Caco-2 (cell line): ENCODE measurements at regions not wholly inside any gene's neighbourhood (a gene's known extent, or its start where the extent isn't known, plus 50 kb on each side); places are given as distances from the start of the nearest gene placed in this dataset.
"Not testable (repeated sequence)": the region's sequence is repeated elsewhere in the genome, so short reads cannot be mapped to it uniquely, and the experiment has no call there.

ENCODE experiments used
- BruUV-seq: library from RNA; stranded (reverse); fragments of 400-500 nt; replicated peaks from 2 replicates; lab custom pipeline; 2021; lab: Mats Ljungman, UMichigan
- CTCF ChIA-PET: fragments of 300-600 bp; sonication (Branson Sonifier 250); formaldehyde crosslinking; loops from one replicate; lab custom pipeline; 2022; ENCODE audit warnings: antibody characterized with exemption; lab: Charles Lee
- POLR2A ChIA-PET: fragments of 300-600 bp; sonication (Branson Sonifier 250); formaldehyde crosslinking; loops from one replicate; lab custom pipeline; 2022; ENCODE audit warnings: antibody characterized with exemption; lab: Charles Lee
- DNase-seq, 2 experiments: peaks; one replicate each; pipeline versions ENCODE4 v3.0.0 to v3.0.0-alpha.2; 2020 to 2022
- H3K27me3 ChIP-seq: replicated peaks from 2 replicates; pipeline ENCODE4 v1.6.0; 2011; ENCODE audit warnings: low read length; ENCODE audit not compliant: control insufficient read depth, insufficient read depth
- H3K36me3 ChIP-seq: 2 replicates; pipeline ENCODE4 v1.5.1; 2011; ENCODE audit warnings: low read length; ENCODE audit not compliant: control insufficient read depth, insufficient read depth
- H3K4me1 ChIP-seq: fragments of 250-450 bp; sonication (Bioruptor Pico); 2 replicates; pipeline ENCODE4 v1.5.1; 2020; ENCODE audit warnings: mild to moderate bottlenecking
- H3K4me3 ChIP-seq: 2 replicates; pipeline ENCODE4 v1.5.1; 2011; ENCODE audit warnings: low read depth, mild to moderate bottlenecking, control low read depth, low read length
- H3K9me3 ChIP-seq: fragments of 250-450 bp; sonication (Bioruptor Pico); 2 replicates; pipeline ENCODE4 v1.5.1; 2020; ENCODE audit warnings: mild to moderate bottlenecking, moderate library complexity
- H3K27ac Mint-ChIP-seq: one replicate; pipeline ENCODE4 v1.8.0; 2022; ENCODE audit warnings: mixed read lengths; ENCODE audit not compliant: unreplicated experiment
- H3K27me3 Mint-ChIP-seq: one replicate; pipeline ENCODE4 v1.8.0; 2022; ENCODE audit warnings: mixed read lengths; ENCODE audit not compliant: insufficient read depth, unreplicated experiment
- H3K36me3 Mint-ChIP-seq: one replicate; pipeline ENCODE4 v1.8.0; 2022; ENCODE audit warnings: mild to moderate bottlenecking, mixed read lengths; ENCODE audit not compliant: insufficient read depth, unreplicated experiment
- H3K4me1 Mint-ChIP-seq: one replicate; pipeline ENCODE4 v1.8.0; 2022; ENCODE audit warnings: low read depth, mixed read lengths; ENCODE audit not compliant: unreplicated experiment
- H3K4me3 Mint-ChIP-seq: one replicate; pipeline ENCODE4 v1.8.0; 2022; ENCODE audit warnings: mild to moderate bottlenecking, moderate library complexity, mixed read lengths; ENCODE audit not compliant: unreplicated experiment
- H3K9me3 Mint-ChIP-seq: one replicate; pipeline ENCODE4 v1.8.0; 2022; ENCODE audit warnings: mixed read lengths; ENCODE audit not compliant: unreplicated experiment
- intact Hi-C: fragments of 100-400 bp; cut with micrococcal nuclease; formaldehyde crosslinking; loops from one replicate; pipeline ENCODE4 v1.10.0; 2022; ENCODE audit not compliant: unreplicated experiment
- TF ChIP-seq, protein P1 (sequence below), 2 experiments: fragments of 200-600 bp in 1 of 2; IDR thresholded peaks; 1 replicate in 1 of 2; 2 replicates in 1 of 2; pipeline versions ENCODE4 v1.5.1 to v1.8.0; 2011 to 2022; ENCODE audit warnings: antibody characterized with exemption in 1 of 2, control low read depth in 1 of 2, inconsistent platforms in 1 of 2, low read depth in 1 of 2, low read length in 1 of 2, mild to moderate bottlenecking in 1 of 2, moderate library complexity in 1 of 2; ENCODE audit not compliant: insufficient read depth in 1 of 2, severe bottlenecking in 1 of 2, unreplicated experiment in 1 of 2

DNA sequence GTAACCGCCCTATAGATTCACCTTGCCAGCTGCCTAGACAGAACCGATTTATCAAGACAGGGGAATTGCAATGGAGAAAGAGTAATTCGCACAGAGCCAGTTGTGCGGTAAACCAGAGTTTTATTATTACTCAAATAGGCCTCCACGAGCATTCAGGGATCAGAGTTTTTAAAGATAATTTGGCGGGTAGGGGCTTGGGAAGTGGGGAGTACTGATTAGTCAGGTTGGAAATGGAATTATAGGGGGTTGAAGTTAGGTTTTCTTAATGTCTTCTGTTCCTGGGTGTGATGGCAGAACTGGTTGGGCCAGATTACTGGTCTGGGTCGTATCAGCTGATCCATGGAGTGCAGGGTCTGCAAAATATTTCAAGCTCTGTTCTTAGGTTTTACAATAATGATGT is 756.9 kb upstream of the ADGRB3 start:
- H3K27me3 ChIP-seq, DNase-seq, BruUV-seq, H3K27ac Mint-ChIP-seq, H3K9me3 Mint-ChIP-seq, H3K4me3 Mint-ChIP-seq, H3K36me3 ChIP-seq, H3K4me3 ChIP-seq, POLR2A ChIA-PET, intact Hi-C loops, H3K27me3 Mint-ChIP-seq, H3K36me3 Mint-ChIP-seq, H3K4me1 ChIP-seq, CTCF ChIA-PET, H3K4me1 Mint-ChIP-seq, H3K9me3 ChIP-seq: not testable (repeated sequence)

DNA sequence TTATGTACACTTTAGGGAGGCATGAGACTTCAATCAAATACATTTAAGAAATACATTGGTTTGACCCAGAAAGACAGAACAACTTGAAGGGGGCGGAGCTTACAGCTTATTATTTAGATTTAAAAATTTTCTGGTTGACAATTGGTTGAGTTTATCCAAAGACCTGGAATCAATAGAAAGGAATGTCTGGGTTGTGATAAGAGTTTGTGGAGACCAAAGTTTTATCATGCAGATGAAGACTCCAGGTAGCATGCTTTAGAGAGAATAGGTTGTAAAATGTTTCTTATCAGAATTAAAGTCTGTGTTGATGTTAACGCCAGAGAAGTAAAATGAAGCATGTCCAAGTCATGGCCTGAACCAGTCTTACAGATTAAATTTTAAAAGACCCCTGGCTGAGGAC is 757.8 kb upstream of the ADGRB3 start:
- Histone ChIP-seq H3K9me3 (no peaks in the 10 kb centered on the region), H3K4me1 (no peaks in the 10 kb centered on the region), H3K36me3 (no peaks in the 10 kb centered on the region), H3K27me3 (no peaks in the 10 kb centered on the region), H3K4me3 (no peak overlapping the region)
- no peak overlapping the region for H3K27ac Mint-ChIP-seq
- peaks cover 6% of the 10 kb centered on the region for H3K9me3 Mint-ChIP-seq
- POLR2A ChIA-PET: no interaction called here
- no peaks in the 10 kb centered on the region for H3K4me1 Mint-ChIP-seq
- no peak overlapping the region for H3K4me3 Mint-ChIP-seq
- H3K36me3 Mint-ChIP-seq: no peaks in the 10 kb centered on the region
- CTCF ChIA-PET: no interaction called here
- H3K27me3 Mint-ChIP-seq: no peaks in the 10 kb centered on the region
- intact Hi-C loops: no loop called here
- DNase-seq: no peak
- TF ChIP-seq, protein P1, sequence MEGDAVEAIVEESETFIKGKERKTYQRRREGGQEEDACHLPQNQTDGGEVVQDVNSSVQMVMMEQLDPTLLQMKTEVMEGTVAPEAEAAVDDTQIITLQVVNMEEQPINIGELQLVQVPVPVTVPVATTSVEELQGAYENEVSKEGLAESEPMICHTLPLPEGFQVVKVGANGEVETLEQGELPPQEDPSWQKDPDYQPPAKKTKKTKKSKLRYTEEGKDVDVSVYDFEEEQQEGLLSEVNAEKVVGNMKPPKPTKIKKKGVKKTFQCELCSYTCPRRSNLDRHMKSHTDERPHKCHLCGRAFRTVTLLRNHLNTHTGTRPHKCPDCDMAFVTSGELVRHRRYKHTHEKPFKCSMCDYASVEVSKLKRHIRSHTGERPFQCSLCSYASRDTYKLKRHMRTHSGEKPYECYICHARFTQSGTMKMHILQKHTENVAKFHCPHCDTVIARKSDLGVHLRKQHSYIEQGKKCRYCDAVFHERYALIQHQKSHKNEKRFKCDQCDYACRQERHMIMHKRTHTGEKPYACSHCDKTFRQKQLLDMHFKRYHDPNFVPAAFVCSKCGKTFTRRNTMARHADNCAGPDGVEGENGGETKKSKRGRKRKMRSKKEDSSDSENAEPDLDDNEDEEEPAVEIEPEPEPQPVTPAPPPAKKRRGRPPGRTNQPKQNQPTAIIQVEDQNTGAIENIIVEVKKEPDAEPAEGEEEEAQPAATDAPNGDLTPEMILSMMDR (IDR thresholded peaks at IDR 0.05; ENCODE audit: insufficient read depth in 1 of 2, low read depth in 1 of 2, low read length in 1 of 2, severe bottlenecking in 1 of 2, unreplicated experiment in 1 of 2): no peak
- BruUV-seq: no TSS peak

- no peaks in the 10 kb centered on the region for H3K36me3 Mint-ChIP-seq
- CTCF ChIA-PET: no interaction called here
- H3K4me1 Mint-ChIP-seq: no peaks in the 10 kb centered on the region
- H3K27me3 ChIP-seq: no peaks in the 10 kb centered on the region
- H3K9me3 Mint-ChIP-seq: peaks cover 6% of the 10 kb centered on the region
- POLR2A ChIA-PET: no interaction called here
- intact Hi-C loops: no loop called here
- no peaks in the 10 kb centered on the region for H3K9me3 ChIP-seq
- TF ChIP-seq, protein P1 (IDR thresholded peaks at IDR 0.05; ENCODE audit: insufficient read depth in 1 of 2, low read depth in 1 of 2, low read length in 1 of 2, severe bottlenecking in 1 of 2, unreplicated experiment in 1 of 2): no peak
- H3K4me3 Mint-ChIP-seq: no peak overlapping the region
- BruUV-seq: no TSS peak
- H3K36me3 ChIP-seq: no peaks in the 10 kb centered on the region
- no peak overlapping the region for H3K27ac Mint-ChIP-seq
- no peaks in the 10 kb centered on the region for H3K27me3 Mint-ChIP-seq
- H3K4me3 ChIP-seq: no peak overlapping the region
- DNase-seq: no peak
- H3K4me1 ChIP-seq: no peaks in the 10 kb centered on the region
Measured at GRCh38 chr6:67875877-67876383, 759.2 kb upstream of the ADGRB3 start.

- Mint-ChIP-seq H3K9me3 (peaks cover 6% of the 10 kb centered on the region), H3K27ac (no peak overlapping the region), H3K4me1 (no peaks in the 10 kb centered on the region), H3K4me3 (no peak overlapping the region), H3K36me3 (no peaks in the 10 kb centered on the region), H3K27me3 (no peaks in the 10 kb centered on the region)
- TF ChIP-seq, protein P1 (IDR thresholded peaks at IDR 0.05; ENCODE audit: insufficient read depth in 1 of 2, low read depth in 1 of 2, low read length in 1 of 2, severe bottlenecking in 1 of 2, unreplicated experiment in 1 of 2): no peak
- ChIA-PET CTCF (no interaction called here), POLR2A (no interaction called here)
- no peak overlapping the region for H3K4me3 ChIP-seq
- no peak for DNase-seq
- intact Hi-C loops: no loop called here
- no TSS peak for BruUV-seq
- no peaks in the 10 kb centered on the region for H3K9me3 ChIP-seq
- H3K4me1 ChIP-seq: no peaks in the 10 kb centered on the region
- H3K27me3 ChIP-seq: no peaks in the 10 kb centered on the region
- H3K36me3 ChIP-seq: no peaks in the 10 kb centered on the region
Measured at GRCh38 chr6:67870321-67870720, 764.8 kb upstream of the ADGRB3 start.
